GM06990 (cell line): ENCODE measurements at regions not wholly inside any gene's neighbourhood (a gene's known extent, or its start where the extent isn't known, plus 50 kb on each side); places are given as distances from the start of the nearest gene placed in this dataset.

ENCODE experiments used
- DNase-seq: peaks from one replicate; pipeline ENCODE4 v3.0.0-alpha.2; 2011; ENCODE audit not compliant: insufficient read length; ENCODE audit errors: extremely low read depth
- H3K27me3 ChIP-seq: replicated peaks from 2 replicates; pipeline ENCODE4 v1.6.0; 2011; ENCODE audit warnings: low read length; ENCODE audit not compliant: control insufficient read depth, insufficient read depth
- H3K36me3 ChIP-seq: 2 replicates; pipeline ENCODE4 v1.5.1; 2011; ENCODE audit warnings: low read length; ENCODE audit not compliant: control insufficient read depth, insufficient read depth
- H3K4me3 ChIP-seq: replicated peaks from 2 replicates; pipeline ENCODE4 v1.5.1; 2011; ENCODE audit warnings: low read depth, mild to moderate bottlenecking, control low read depth, low read length
- TF ChIP-seq, protein P1 (sequence below): IDR thresholded peaks from 2 replicates; pipeline ENCODE4 v1.5.1; 2011; ENCODE audit warnings: low read length, control low read depth, mild to moderate bottlenecking, inconsistent platforms; ENCODE audit not compliant: insufficient read depth, poor library complexity, severe bottlenecking

DNA sequence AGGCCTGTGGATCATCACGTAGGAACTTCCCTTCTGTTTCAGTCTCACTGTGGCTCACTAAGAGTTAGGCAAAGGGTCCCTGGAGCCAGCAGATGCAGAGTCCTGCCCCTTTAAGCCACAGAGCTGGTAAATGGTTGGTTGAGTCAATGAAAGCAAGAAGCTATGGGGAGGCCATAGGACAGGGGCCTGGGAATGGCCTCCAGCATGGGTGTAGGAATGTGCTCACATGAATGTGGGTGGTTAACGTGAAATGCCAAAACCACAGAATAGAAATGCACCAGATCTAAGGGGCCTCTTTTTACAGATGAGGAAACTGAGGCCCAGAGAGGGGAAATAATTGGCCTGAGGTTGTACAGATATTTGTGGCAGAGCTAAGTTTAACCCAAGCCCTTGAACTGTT is 150.3 kb downstream of the TLE3 start:
- DNase-seq = no peak
- Histone ChIP-seq H3K4me3 (no peak overlapping the region), H3K36me3 (no peaks in the 10 kb centered on the region), H3K27me3 (no peaks in the 10 kb centered on the region; the same call in 1 of the 2 replicates)
- TF ChIP-seq, protein P1, sequence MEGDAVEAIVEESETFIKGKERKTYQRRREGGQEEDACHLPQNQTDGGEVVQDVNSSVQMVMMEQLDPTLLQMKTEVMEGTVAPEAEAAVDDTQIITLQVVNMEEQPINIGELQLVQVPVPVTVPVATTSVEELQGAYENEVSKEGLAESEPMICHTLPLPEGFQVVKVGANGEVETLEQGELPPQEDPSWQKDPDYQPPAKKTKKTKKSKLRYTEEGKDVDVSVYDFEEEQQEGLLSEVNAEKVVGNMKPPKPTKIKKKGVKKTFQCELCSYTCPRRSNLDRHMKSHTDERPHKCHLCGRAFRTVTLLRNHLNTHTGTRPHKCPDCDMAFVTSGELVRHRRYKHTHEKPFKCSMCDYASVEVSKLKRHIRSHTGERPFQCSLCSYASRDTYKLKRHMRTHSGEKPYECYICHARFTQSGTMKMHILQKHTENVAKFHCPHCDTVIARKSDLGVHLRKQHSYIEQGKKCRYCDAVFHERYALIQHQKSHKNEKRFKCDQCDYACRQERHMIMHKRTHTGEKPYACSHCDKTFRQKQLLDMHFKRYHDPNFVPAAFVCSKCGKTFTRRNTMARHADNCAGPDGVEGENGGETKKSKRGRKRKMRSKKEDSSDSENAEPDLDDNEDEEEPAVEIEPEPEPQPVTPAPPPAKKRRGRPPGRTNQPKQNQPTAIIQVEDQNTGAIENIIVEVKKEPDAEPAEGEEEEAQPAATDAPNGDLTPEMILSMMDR = no peak

DNA sequence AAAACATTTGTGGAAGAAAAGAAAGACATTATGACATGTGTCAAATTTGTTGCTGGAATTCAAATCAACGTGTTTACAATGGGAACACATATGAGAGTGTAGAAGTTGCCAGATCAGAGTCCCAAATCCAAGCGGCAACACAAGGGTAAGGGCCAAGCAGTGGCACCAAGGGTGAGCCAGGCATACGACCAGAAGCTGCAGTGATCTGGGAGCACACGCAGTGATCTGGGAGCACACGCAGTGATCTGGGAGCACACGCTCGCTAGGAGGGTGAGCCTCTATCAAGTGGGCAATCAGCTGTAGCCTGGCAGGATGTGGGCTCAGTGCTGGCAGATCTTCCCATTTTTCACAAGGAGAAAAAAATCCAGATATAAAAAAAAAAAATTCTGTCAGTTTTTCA is 148.2 kb downstream of the TLE3 start:
- TF ChIP-seq, protein P1 = no peak
- DNase-seq = no peak

DNA sequence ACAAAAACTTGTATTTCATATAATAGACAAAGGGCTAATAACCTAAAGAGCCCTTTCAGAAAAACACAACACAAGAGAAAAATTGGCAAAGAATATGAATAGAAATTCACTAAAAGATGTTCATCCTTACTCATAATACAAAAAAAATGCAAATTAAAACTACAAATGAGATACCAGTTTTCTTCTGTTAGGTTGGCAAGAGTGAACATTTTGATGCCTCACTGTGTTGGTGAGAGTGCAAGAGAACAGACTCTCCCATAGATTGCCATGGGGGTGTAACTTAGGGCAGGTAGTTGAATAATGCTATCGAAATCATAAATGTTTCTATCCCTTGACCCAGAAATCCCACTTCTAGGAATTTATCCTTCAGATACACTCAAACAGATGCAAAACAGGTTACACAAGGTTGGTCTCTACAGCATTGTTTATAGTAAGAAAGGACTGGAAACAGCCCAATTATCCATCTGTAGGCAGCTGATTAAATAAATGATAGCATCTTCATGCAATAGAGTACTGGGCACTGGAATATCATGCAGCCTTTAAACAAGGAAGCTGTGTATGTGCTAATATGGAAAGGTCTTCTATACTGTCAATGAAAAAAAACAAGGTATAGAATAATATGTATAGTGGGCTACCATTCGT is 146.3 kb downstream of the TLE3 start:
- peaks cover 1% of the 10 kb centered on the region for H3K27me3 ChIP-seq
- no peak overlapping the region for H3K4me3 ChIP-seq
- H3K36me3 ChIP-seq = no peaks in the 10 kb centered on the region
- TF ChIP-seq, protein P1 = no peak
- no peak for DNase-seq

More for the DNA sequence above, 148.2 kb downstream of the TLE3 start:
- H3K4me3 ChIP-seq = no peak overlapping the region
- H3K36me3 ChIP-seq = no peaks in the 10 kb centered on the region
- H3K27me3 ChIP-seq = no peaks in the 10 kb centered on the region; the same call in 1 of the 2 replicates

DNA sequence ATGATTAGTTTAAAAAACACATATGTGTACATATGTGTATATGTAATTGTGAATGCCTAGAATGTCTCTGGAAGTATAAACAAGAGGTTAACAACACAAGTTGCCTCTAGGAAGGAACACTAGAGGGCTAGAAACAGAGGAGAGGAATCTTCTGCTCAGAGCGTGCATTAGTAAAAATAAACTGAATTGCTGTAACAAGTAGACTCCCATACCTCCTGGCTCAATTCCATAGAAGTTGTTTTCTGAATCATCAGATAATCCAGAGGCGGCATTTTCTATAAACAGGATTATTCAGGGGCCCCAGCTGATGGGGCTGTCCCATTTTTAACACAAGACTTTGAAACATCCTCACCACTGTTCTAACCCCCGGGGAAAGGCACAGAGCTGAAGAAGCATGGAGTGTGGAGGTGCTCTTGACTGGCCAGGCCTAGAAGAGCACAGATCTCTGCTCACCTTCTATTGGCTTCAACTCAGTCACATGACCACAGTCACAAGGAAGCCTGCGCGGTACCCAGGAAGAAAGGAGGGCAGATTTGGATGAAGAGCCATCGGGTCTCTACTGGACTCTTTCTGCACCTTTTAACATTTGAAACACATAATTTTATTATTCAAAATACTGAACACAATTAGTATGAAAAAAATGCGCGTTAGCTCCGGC is 145.7 kb downstream of the TLE3 start:
- peaks cover 1% of the 10 kb centered on the region; the same call in 1 of the 2 replicates for H3K27me3 ChIP-seq
- no peaks in the 10 kb centered on the region for H3K36me3 ChIP-seq
- no peak for DNase-seq
- no peak overlapping the region for H3K4me3 ChIP-seq
- TF ChIP-seq, protein P1 = no peak

GRCh38 chr15:69953051-69953450 is 144.7 kb downstream of the TLE3 start:
- no peak overlapping the region for H3K4me3 ChIP-seq
- no peaks in the 10 kb centered on the region for H3K36me3 ChIP-seq
- no peak for DNase-seq
- TF ChIP-seq, protein P1 = no peak
- peaks cover 1% of the 10 kb centered on the region; the same call in 1 of the 2 replicates for H3K27me3 ChIP-seq
